ENCODE measurements at regions not wholly inside any gene's neighbourhood (a gene's known extent, or its start where the extent isn't known, plus 50 kb on each side); places are given as distances from the start of the nearest gene placed in this dataset.
"Not testable (repeated sequence)": the region's sequence is repeated elsewhere in the genome, so short reads cannot be mapped to it uniquely, and the experiment has no call there.

DNA sequence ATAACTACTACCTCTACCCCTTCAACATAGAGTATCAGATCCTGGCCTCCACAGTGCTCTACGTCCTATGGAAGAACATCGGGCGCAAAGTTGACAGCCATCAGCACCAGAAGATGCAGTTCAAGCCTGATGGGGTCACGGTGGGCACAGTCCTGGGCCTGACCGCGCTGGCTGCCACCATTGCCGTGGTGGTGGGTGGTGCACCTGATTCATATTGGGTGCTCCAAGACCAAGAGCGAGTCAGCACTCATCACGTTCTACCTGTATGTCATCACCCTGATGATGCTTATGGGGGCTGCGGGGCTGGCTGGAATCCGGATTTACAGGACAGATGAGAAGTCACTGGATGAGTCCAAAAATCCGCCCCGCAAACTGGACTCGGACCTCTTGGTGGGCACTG is 846.4 kb downstream of the RPIA start:
- H3K27me3 ChIP-seq (ENCODE audit: control insufficient read depth, insufficient read depth, low read length); H3K36me3 ChIP-seq (ENCODE audit: control insufficient read depth, insufficient read depth, low read length); H3K4me3 ChIP-seq (ENCODE audit: low read length); DNase-seq; H3K4me1 ChIP-seq (ENCODE audit: control insufficient read depth, insufficient read depth, low read length); H3K9me3 ChIP-seq (replicated peaks; ENCODE audit: control insufficient read depth, low read depth, low read length); H3K27ac ChIP-seq (ENCODE audit: low read length): not testable (repeated sequence)
- WGBS (ENCODE audit: insufficient coverage) = no CpG with 5 or more reads among the region's 14 CpGs

DNA sequence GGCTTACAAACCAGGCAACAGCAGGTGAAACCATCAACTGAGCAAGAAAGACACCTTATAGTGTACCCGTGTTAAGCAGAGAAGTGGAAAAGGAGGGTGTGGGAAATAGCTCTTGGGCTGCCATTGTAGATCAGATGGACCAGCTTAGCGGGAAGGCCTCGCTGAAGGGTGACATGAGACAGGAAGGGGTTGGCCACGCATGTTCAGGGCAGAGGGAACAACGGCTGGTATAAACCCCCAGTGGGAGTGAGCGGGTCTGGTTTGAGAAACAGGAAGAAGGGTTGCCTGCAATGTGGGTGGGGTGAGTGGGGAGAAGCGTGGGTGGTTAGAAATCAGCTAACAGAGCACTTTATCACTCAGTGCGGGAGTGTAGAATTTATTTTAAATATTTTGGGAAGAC is 852.6 kb downstream of the RPIA start:
- WGBS (ENCODE audit: insufficient coverage) = no CpG with 5 or more reads among the region's 8 CpGs
- H3K9me3 ChIP-seq (replicated peaks; ENCODE audit: control insufficient read depth, low read depth, low read length); H3K36me3 ChIP-seq (ENCODE audit: control insufficient read depth, insufficient read depth, low read length); DNase-seq; H3K27me3 ChIP-seq (ENCODE audit: control insufficient read depth, insufficient read depth, low read length); H3K4me1 ChIP-seq (ENCODE audit: control insufficient read depth, insufficient read depth, low read length); H3K4me3 ChIP-seq (ENCODE audit: low read length); H3K27ac ChIP-seq (ENCODE audit: low read length): not testable (repeated sequence)

DNA sequence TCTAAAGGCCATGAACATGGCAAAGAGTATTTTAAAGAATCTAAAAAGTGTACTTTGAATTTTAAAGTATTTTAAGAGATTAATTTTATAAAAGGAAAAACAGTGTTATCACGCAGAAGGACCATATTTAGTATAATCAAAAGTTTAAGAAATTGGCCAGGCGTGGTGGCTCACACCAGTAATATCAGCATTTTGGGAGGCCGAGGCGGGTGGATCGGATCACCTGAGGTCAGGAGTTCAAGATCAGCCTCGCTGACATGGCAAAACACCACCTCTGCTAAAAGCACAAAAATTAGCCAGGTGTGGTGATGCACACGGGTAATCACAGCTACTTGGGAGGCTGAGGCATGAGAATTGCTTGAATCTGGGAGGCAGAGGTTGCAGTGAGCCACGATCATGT is 887.7 kb downstream of the RPIA start:
- not testable (repeated sequence) for H3K4me3 ChIP-seq (ENCODE audit: low read length); H3K27me3 ChIP-seq (ENCODE audit: control insufficient read depth, insufficient read depth, low read length); H3K36me3 ChIP-seq (ENCODE audit: control insufficient read depth, insufficient read depth, low read length); DNase-seq; H3K4me1 ChIP-seq (ENCODE audit: control insufficient read depth, insufficient read depth, low read length); H3K27ac ChIP-seq (ENCODE audit: low read length); H3K9me3 ChIP-seq (replicated peaks; ENCODE audit: control insufficient read depth, low read depth, low read length)
- WGBS (ENCODE audit: insufficient coverage) = no CpG with 5 or more reads among the region's 8 CpGs

DNA sequence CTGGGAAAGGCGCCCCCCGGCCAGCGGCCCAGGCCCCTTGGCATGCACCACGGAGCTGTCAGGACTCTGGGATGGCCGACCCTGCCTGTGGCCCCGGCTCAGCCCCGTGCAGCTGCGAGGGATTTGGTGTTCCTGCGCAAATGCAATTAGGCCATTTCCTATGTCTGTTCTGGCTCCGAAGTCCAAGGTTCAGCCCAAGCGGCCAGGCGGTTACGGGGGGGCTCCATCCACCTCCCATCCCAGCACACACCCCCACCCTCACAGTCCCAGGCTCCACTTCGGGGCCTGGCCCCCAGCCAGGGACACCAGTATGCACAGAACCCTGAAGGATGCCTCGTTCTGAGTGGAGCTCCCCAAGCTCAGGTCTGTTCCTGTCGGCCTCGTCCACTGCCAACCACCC is 891.3 kb downstream of the RPIA start:
- H3K9me3 ChIP-seq (replicated peaks; ENCODE audit: control insufficient read depth, low read depth, low read length); H3K4me1 ChIP-seq (ENCODE audit: control insufficient read depth, insufficient read depth, low read length); H3K27me3 ChIP-seq (ENCODE audit: control insufficient read depth, insufficient read depth, low read length); H3K4me3 ChIP-seq (ENCODE audit: low read length); H3K36me3 ChIP-seq (ENCODE audit: control insufficient read depth, insufficient read depth, low read length); H3K27ac ChIP-seq (ENCODE audit: low read length): not testable (repeated sequence)
- whole genome bisulfite sequencing (ENCODE audit: insufficient coverage) = no CpG with 5 or more reads among the region's 17 CpGs
- DNase-seq = peak; percentile 71

DNA sequence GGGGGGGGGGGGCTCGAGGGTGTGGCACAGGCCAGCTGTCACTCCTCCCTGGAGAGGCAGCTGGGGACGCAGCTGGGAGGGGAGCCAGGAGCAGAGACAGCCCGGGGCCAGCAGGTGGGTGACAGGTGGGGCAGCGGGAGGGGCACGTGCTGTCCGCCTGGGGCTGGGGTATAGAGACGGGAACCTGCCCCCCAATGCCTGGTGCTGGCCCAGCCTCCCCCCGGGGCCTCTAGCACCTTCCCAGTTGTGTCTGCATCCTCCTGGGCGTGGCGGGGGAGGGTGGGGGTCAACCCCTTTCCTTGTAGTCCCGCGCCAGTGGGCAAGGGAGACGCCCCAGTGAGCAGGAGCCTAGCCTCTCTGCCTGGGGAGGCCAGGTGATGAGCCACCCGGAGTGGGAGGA is 892.6 kb downstream of the RPIA start:
- DNase-seq = peak; percentile 8
- no CpG with 5 or more reads among the region's 14 CpGs for whole genome bisulfite sequencing (ENCODE audit: insufficient coverage)
- H3K4me1 ChIP-seq (ENCODE audit: control insufficient read depth, insufficient read depth, low read length); H3K9me3 ChIP-seq (replicated peaks; ENCODE audit: control insufficient read depth, low read depth, low read length); H3K4me3 ChIP-seq (ENCODE audit: low read length); H3K36me3 ChIP-seq (ENCODE audit: control insufficient read depth, insufficient read depth, low read length); H3K27ac ChIP-seq (ENCODE audit: low read length); H3K27me3 ChIP-seq (ENCODE audit: control insufficient read depth, insufficient read depth, low read length): not testable (repeated sequence)

DNA sequence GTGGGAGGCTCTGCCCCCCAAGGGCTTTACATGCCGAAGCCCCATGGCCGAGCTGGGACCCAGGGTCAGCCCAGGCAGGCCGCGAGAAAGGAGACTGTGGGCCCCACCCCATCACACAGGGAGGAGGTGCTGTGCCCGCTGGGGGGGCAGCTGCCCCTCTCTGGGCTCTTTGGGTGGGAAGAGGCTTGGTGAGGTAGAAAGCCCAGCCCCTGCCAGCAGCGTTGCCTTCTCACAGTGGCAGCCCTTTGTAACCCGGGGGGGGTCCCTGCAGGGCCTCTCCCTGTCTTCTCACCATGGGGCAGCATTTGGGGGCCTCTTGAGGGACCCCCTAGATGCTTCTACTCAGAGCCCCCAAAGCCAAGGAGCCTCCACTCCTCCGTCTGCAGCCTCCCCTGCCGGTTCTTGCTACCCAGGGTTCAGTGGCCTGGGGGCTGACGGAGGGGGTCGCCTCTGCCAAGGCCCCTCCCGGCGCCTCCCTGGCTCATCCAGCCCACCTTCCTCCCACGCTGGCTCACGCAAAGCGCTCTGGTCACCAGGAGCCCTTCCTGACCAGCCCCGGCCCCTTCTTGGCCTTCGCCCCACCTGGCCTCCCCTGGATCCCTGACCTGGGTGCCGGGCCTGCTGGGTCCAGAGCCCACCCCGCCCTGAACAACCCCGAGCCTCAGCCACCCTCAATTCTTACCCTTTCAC is 893.5 kb downstream of the RPIA start:
- peak; percentile 5 for DNase-seq

DNA sequence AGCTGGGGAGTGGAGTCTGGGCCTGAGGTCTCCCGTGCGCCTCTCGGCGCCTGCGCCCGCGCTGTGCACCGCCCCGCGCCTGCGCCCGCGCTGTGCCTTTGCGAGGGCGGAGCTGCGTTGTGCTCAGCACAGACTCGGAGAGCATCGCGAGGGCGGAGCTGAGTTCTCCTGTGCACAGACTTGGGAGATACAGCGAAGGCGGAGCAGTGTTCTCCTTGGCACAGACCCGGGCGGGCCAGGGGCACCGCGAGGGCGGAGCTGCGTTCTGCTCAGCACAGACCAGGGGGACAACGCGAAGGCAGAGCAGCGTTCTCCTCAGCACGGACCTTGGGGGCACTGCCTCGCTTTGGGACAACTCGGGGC is 894.1 kb downstream of the RPIA start:
- H3K9me3 ChIP-seq (replicated peaks; ENCODE audit: control insufficient read depth, low read depth, low read length); H3K27ac ChIP-seq (ENCODE audit: low read length); H3K36me3 ChIP-seq (ENCODE audit: control insufficient read depth, insufficient read depth, low read length); H3K27me3 ChIP-seq (ENCODE audit: control insufficient read depth, insufficient read depth, low read length); H3K4me1 ChIP-seq (ENCODE audit: control insufficient read depth, insufficient read depth, low read length): not testable (repeated sequence)
- H3K4me3 ChIP-seq (ENCODE audit: low read length) = peak overlapping the region; percentile 42
- WGBS (ENCODE audit: insufficient coverage) = 16% methylated on average over 8 of the region's 34 CpGs
- DNase-seq = peak; percentile 56

More for the DNA sequence above, 893.5 kb downstream of the RPIA start:
- not testable (repeated sequence) for H3K27me3 ChIP-seq (ENCODE audit: control insufficient read depth, insufficient read depth, low read length); H3K9me3 ChIP-seq (replicated peaks; ENCODE audit: control insufficient read depth, low read depth, low read length); H3K27ac ChIP-seq (ENCODE audit: low read length); H3K36me3 ChIP-seq (ENCODE audit: control insufficient read depth, insufficient read depth, low read length); H3K4me1 ChIP-seq (ENCODE audit: control insufficient read depth, insufficient read depth, low read length)
- no CpG with 5 or more reads among the region's 21 CpGs for WGBS (ENCODE audit: insufficient coverage)
- peak overlapping the region; percentile 29 for H3K4me3 ChIP-seq (ENCODE audit: low read length)

DNA sequence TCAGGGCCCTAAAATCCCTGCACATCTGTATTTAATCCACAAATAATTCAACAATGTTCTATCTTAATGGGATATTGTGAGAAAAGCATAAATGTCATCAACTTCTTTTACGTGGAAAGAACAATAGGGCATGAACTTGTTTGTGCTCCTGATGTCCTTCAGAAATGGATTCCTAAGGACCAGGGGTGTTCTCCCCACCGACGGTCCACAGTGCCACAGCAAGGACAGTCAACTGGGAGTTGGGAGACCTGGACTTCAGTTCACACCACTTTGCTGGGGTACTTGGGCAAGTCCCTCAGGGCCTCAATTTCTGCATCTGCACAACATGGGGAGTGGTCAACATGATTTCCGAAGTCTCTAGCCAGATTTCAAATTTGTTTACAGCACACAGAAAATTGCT is 908.4 kb downstream of the RPIA start:
- no CpG with 5 or more reads among the region's 4 CpGs for WGBS (ENCODE audit: insufficient coverage)

DNA sequence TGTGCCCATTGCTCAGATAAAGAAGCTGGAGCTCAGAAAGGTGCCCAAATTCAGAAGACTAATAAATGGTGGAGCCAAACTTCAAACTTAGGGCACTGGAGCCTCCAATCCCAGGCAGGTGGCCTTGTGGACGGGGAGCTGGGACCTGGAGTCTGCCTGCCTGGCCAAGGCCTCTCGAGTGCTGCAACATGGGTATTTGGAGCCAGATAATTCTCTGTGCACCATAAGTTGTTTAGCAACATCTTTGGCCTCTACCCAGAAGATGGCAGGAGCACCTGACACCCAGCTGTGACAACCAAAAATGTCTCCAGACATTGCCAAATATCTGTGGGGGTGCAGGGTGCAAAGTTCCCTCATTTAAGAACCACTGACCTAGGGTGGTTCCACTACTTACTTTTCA is 915.0 kb downstream of the RPIA start:
- not testable (repeated sequence) for H3K27me3 ChIP-seq (ENCODE audit: control insufficient read depth, insufficient read depth, low read length); H3K27ac ChIP-seq (ENCODE audit: low read length); H3K4me3 ChIP-seq (ENCODE audit: low read length); H3K9me3 ChIP-seq (replicated peaks; ENCODE audit: control insufficient read depth, low read depth, low read length); DNase-seq; H3K36me3 ChIP-seq (ENCODE audit: control insufficient read depth, insufficient read depth, low read length); H3K4me1 ChIP-seq (ENCODE audit: control insufficient read depth, insufficient read depth, low read length)
- 74% methylated on average over 2 of the region's 2 CpGs for WGBS (ENCODE audit: insufficient coverage)

More for the DNA sequence above, 908.4 kb downstream of the RPIA start:
- H3K27me3 ChIP-seq (ENCODE audit: control insufficient read depth, insufficient read depth, low read length); H3K9me3 ChIP-seq (replicated peaks; ENCODE audit: control insufficient read depth, low read depth, low read length); H3K4me1 ChIP-seq (ENCODE audit: control insufficient read depth, insufficient read depth, low read length); H3K36me3 ChIP-seq (ENCODE audit: control insufficient read depth, insufficient read depth, low read length); H3K4me3 ChIP-seq (ENCODE audit: low read length); H3K27ac ChIP-seq (ENCODE audit: low read length): not testable (repeated sequence)
- DNase-seq = peak; percentile 16

DNA sequence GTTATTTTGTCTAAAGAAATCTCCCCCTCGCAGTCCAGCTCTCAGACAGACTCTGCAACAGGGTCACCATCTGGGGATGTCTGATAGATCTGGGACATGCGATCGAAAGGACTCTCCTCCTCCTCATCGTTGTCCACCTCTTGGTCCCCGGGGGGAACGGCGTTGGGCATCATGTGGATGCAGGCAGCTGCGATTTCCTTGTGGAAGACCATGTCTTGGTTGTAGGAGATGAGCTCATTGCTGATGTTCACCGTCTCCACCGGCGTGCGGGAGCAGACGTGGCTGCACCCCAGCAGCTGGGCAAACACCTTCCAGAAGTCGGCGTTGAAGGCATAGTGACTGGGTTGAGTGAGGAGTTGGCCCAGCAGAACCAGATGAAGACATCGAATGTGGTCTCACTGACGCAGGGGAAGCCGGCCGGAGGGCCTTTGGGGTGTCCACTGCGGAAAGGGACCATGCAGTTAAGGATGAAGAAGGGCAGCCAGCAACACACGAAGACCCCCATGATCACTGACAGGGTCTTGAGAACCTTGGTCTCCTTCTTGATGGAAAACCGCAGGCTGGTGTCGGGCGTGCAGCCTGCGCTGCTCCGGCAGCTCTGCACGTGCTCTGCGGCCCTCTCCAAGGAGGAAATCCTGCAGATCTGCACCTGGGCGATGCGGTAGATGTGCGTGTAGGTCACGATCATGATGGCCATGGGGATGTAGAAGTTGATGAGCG is 918.9 kb downstream of the RPIA start:
- not testable (repeated sequence) for H3K4me3 ChIP-seq (ENCODE audit: low read length); H3K36me3 ChIP-seq (ENCODE audit: control insufficient read depth, insufficient read depth, low read length); H3K27me3 ChIP-seq (ENCODE audit: control insufficient read depth, insufficient read depth, low read length); DNase-seq; H3K4me1 ChIP-seq (ENCODE audit: control insufficient read depth, insufficient read depth, low read length); H3K27ac ChIP-seq (ENCODE audit: low read length); H3K9me3 ChIP-seq (replicated peaks; ENCODE audit: control insufficient read depth, low read depth, low read length)
- 94% methylated on average over 14 of the region's 33 CpGs for WGBS (ENCODE audit: insufficient coverage)

All from muscle of leg (tissue), 3 donors.